ENCODE measurements at regions not wholly inside any gene's neighbourhood (a gene's known extent, or its start where the extent isn't known, plus 50 kb on each side); places are given as distances from the start of the nearest gene placed in this dataset.
"Not testable (repeated sequence)": the region's sequence is repeated elsewhere in the genome, so short reads cannot be mapped to it uniquely, and the experiment has no call there.

DNA sequence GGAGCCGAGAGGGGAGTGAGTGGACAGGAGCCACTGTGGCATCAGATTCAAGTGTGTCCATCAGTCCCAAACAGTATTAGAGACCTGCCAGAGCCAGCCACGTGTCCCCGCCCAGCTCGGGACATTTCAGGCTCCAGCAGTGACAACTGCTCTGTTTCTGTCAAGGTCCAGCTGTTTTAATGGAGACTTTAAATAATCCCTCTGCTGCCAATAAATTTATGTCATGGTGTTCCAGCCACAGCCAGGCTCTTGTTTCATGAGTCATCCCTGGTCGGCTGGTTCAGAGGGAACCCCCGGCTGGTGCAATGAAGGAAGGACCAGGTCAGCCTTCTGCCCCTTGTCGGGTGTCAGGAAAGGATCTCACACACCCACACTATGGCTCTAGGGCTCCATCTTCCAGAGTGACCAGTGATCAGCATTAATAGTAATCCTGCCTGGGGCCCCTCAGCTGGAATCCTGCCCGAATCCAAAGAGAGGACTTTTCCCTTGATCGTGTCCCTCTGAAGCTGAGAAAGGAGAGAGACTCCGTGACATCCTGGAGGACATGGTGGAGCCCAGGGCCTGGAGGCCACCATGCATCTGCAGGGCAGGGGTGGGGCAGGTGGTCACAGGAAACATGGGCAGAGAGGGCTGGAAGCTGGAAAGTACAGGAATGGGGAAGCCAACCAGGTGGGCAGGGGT is 197.3 kb downstream of the MATN1 start:
- DNase-seq, result peak; percentile 13

GRCh38 chr1:30525631-30525970 is 197.8 kb downstream of the MATN1 start:
- DNase-seq, result no peak

DNA sequence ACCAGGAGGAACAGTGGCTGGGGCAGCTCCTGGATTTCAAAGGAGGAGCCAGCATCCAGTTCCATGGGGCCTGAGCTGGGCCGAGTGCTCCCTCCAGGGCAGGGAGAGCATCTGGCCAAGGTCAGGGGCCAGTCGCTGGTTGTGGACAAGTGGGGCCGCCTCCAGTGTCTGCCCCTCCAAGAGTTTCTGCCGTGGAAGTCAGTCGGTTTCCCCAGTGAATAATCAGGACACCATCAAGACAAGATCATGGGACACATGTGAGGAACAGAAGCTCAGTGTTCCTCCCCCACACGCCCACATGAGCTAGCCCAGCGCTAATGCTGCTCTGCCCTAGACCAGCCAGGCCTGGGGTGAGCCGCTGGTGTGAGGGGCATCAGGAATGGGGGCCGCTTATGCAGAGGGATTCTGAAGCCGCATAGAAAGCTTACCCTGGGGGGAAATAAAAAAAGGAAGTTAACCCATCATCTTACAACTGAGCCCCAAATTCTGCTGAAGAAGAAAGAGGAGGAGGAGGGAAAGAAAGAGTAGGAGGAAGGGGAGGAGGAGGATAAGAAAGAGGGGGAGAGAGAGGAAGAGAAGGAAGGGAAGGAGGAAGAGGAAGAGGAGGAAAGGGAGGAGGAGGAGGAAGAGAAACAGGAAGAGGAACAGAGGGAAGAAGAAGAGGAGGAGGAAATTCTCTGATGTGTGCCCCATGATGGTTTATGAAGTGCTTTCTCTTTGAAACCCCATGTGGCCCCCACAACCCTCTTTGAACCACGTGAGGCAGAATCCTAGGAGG is 198.4 kb downstream of the MATN1 start:
- no peak for DNase-seq

DNA sequence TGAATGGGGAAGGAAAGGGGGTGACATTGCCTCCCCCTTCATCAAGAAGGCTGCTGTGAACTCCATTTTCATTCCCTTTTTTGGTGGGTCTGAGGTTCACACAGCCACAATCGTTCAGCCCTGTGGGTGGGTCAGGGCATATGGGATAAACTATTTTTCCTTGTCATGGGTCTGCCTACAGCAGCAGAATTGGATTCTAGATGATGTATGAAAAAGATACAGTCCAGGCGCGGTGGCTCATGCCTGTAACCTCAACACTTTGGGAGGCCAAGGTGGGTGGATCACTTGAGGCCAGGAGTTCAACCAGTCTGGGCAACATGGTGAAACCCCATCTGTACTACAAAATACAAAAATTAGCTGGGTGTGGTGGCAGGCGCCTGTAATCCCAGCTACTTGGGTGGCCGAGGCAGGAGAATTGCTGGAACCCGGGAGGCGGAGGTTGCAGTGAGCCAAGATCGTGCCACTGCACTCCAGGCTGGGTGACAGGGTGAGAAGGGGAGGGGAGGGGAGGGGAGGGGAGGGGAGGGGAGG is 199.3 kb downstream of the MATN1 start:
- DNase-seq, result not testable (repeated sequence)

DNA sequence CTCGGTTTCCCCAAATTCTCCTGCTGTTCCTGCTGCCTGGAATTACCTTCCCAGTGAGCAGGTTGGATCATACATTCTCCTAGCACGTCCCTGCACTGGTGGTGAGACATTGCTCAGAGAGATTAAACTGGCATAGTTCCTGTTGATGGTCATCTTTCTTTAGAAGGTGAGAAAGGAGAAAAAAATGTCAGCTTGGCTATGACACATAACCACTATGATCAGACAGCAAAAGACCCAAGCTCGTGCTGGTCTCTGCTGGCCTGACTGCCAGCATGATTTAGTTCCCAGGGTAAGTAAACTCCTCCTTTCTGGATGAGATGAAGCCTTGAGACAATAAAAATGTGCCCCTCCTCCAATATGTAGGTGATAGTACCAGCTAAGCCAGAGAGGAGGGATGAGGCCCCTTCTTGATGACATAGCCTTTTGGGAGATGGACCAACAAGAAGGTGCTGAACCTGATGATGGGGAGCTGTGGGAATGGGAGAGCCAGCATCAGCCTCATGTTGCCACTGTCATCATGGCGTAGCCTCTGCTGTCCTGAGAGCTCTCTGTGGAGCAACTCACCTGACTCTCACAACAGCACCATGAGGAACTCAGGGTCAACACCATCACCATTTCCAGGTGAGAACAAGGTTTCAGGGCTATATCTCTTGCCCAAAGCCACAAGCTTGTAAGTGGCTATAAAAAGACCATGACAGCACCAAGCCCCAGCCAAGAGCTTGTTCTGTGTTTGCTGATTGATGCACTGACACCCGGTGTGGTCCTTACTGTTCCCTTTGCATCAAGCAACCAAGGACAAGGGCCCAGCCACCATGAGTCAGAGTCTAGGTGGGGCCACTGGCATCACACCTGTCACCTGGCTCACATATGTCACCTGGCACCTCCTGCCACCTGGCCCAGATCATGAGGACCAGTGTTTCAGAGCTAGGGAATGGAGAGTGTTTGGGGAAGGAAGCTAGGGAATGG is 200.0 kb downstream of the MATN1 start:
- peak; percentile 4 for DNase-seq

DNA sequence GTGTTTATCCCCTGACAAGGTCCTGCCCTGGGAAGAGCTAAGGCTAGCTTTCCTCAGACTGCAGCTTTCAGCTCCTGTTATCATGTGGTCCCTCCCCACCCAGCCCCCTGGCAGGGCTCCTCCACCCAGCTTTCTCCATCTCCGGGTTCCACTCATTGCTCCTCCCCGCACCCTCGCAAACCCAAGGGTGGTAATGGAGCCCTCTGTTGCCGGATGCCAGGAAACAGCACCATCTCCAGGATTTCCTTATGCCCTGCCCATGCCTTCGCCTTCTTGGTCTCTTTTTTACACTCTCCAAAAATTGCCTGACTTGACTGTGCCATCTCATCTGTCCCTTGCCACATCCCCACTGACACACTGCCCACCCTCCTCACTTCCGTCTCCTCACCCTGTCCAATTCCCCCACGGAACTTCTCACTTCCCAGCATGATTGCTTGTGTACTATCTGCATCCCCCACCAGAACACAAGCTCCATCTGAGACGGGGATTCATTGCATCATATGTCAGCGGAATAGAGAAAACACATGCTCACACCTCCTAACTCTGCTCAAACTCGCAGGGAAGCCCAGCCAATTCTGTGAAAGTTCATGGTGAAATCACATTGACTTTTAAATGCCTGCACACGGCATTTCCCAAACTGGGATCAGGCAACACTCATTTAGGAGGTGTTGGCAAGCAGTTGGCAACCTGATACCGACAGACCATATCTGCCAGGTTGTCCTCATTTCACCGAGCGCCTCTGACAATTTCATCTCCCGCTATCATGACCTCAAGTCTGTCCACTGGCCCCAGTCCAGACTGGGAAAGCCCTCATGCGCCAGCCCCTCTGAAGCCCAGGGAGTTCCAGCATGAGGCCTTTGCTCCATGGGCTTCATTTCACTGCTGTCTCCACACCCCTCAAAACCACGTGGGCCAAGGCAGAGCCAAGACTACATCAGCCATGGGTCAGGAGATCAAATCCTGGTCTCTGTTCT is 201.1 kb downstream of the MATN1 start:
- no peak for DNase-seq

DNA sequence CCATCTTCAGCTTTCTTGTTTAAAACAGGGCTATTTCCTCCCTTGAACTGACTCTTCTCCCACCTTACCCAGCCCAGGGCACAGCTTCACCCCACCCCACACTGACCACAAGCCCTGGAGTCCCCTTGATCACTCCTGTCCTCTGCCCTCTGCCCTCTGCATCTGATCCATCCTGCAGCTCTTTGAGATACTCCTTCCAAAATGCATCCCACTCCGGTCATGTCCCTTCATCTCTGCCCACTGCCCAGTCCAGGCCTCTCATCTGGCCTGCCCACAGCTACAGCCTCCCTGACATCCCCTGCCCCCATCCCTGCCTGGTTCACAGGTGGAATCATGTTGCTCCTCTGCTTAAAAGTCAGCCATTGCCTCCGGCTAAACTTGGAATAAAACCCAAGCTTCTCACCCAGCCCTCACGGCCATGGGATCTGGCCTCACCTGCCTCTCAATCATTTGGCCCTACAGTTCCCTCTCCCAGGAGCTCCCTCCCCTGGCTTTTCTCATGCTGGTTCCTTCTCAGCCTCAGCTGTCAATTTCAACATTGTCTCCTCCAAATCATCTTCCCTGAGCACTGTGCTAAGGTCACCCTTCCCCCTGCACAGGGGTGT is 202.0 kb downstream of the MATN1 start:
- DNase-seq, result no peak

DNA sequence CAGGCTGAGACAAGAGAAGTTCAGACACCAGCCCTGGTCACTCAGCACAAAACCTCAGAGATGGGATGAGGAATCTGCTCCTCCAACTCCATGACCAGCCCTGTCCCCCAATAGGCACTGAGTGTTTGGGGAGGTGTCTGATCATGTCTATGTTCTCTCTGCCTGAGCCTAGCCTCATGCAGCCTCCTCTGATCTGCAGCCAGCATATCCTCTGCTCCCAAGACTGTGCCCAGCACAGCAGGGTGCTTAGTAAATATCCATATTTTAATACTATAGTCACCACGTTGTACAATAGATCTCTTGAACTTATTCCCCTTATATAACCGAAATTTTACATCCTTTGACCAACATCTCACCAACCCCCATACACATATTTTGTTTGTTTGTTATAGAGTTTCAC is 202.9 kb downstream of the MATN1 start:
- DNase-seq, result no peak

DNA sequence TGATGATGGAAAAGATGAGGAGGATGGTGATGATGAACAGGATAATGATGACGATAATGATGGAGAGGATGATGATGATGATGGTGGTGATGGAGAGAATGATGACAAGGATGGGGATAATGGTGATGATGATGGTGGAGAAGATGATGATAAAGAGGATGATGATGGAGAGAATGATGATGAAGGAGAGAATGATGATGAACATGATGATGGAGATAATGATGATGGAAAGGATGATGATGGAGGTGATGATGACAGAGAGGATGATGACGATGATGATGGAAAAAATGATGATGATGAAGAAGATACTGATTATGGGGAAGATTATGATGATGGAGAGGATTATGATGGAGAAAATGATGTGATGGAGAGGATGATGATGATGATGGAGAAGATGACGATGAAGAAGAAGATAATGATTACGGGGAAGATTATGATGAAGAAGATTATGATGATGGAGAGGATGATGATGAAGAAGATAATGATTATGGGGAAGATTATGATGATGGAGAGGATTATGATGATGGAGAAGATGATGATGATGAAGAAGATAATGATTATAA is 204.1 kb downstream of the MATN1 start:
- DNase-seq, result no peak

GRCh38 chr1:30518696-30519095 is 204.7 kb downstream of the MATN1 start:
- no peak for DNase-seq

DNA sequence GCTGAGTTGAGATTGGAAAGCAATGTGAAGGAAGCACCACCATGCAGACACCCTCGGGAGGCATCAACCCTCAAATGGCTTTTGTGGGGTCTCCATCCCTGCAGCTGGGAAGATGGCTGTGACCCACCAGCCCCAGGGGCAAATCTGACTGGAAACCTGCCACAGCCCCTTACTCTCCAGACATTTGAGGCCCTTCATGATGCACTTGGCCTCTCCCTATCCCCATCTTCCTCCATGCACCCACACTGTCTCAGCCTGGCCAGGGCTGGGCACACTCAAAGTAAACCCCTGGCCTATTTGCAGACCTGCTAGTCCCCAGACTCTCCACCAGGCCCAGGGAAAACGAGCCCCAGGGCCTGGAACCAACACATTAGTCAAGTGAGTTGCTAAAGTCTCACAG is 205.2 kb downstream of the MATN1 start:
- DNase-seq, result no peak

GRCh38 chr1:30517666-30518065 is 205.7 kb downstream of the MATN1 start:
- not testable (repeated sequence) for DNase-seq

DNA sequence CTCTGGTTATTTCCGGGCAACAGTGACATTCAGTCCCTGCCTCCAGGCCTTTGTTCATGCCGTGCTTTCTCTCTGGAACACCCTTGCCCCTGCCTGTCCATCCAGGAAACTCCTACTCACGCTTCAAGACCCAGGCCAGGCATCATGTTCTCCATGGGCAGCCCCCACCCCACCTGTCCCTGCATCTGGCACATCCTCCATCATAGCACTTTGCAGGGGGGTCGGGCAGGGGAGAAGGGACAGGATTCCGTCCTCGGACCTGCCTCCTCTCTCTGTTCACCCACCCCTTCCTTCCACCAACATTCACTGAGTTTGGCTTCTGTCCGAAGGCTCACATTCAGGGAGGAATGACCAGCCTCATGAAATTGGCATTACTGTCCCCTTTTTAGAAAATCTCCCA is 206.1 kb downstream of the MATN1 start:
- not testable (repeated sequence) for DNase-seq

DNA sequence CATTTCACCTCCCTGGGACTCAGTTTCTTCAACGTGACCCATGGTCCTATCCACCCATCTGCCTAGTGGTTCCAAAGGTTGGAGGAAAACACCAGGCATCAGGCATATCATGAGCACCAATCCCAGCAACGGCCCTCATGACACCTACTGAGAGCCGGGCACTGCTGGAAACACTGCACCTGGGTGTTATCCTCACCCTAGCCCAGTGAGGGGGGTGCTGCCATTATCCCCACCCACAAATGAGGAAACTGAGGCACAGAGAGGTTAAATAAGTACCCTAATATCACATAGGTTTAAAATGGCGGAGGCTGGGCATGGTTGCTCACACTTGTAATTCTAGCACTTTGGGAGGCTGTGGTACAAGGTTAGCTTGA is 206.9 kb downstream of the MATN1 start:
- no peak for DNase-seq

GRCh38 chr1:30515755-30516484 is 207.5 kb downstream of the MATN1 start:
- DNase-seq, result no peak

DNA sequence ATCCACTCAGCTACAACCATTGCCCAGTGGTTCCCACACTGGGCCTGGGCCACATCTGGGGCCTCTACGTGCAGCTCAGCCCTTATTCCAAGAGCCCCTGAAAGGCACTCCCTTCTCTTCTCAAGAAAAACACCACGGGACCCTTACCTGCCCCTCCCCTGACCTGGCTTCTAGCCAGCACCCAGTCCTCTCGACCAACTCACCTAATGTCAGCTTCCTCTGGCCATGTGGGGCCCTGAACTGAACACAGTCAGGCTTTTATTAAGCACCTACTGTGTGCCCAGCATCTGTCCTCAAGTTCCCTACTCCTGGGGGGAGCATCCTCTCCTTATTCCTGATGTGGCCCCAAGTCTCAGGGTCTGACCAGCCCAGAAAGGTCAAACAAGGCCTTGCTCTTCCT is 208.4 kb downstream of the MATN1 start:
- no peak for DNase-seq

DNA sequence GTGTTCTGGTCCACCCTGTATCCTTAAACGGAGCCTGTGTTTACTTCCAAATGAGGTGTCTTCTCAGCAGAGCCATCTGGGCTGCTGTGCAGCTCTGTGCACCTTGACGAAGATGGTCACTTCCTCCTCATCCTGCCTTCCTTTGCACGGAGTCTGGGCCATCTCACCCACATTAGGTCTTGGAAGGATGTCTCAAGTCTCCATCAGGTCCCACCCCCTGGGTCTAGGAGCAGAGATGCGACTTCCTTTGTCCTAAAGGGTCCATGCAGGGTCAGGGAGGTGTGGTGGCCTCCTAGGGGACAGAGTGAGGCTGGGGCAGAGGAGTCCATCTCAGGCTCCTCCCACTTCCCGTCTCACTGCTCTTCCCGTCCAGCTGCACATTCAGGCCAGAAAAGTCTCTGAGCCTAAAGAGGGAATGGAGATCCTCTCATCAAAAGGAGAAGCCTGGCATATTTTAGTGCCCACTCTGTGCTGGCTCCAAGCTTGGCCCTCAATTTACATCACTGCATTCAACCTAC is 209.2 kb downstream of the MATN1 start:
- no peak for DNase-seq

DNA sequence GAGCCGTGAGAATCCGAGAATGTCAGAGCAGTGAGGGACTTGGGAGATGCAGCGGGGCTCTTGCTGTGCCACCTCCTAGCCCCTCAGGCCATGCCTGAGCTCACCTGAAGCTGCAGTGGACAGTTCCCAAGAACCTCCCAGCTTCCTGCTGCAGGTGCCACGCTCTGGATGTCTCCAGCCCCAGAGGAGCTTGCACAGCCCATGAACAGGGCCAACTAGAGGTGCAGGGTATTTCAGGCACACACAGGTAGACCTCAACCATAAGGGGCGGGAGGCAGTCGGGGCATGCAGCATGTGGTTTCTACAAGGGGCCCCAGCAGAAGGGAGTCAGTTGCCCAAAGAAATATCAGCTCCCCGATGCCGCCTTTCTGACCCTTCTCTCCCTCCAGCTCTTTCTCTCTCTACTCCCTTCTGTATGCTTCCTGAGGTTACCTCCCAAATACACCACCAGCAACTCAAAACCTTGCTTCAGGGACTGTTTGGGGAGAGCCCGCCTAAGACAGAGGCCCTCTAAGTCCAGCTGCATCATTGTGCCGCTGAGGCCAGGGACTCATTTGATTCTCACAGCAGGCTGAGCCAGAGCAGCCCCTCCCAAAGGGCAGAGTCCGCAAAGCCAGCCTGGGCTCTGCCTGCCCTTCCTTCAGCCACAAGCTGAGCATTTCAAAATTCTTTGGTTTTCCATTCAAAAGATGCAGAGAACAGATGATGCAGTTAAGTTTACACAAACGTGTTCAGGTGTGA is 209.8 kb downstream of the MATN1 start:
- DNase-seq, result no peak

GRCh38 chr1:30512914-30513265 is 210.5 kb downstream of the MATN1 start:
- no peak for DNase-seq
